Nephron progenitor cell (in vitro differentiated cells): ENCODE measurements at regions not wholly inside any gene's neighbourhood (a gene's known extent, or its start where the extent isn't known, plus 50 kb on each side); places are given as distances from the start of the nearest gene placed in this dataset.

Experiments
- DNase-seq: peaks from one replicate; pipeline ENCODE4 v3.0.0; 2021
- H3K27ac Mint-ChIP-seq: 2 replicates; pipeline ENCODE4 v1.8.0; 2021; ENCODE audit warnings: mild to moderate bottlenecking, moderate library complexity, mixed read lengths
- H3K27me3 Mint-ChIP-seq: 2 replicates; pipeline ENCODE4 v1.8.0; 2021; ENCODE audit warnings: mild to moderate bottlenecking, low read depth, mixed read lengths; ENCODE audit not compliant: poor library complexity
- H3K36me3 Mint-ChIP-seq: 2 replicates; pipeline ENCODE4 v1.8.0; 2021; ENCODE audit warnings: low read depth, mixed read lengths
- H3K4me1 Mint-ChIP-seq: 2 replicates; pipeline ENCODE4 v1.8.0; 2021; ENCODE audit warnings: mixed read lengths
- H3K4me3 Mint-ChIP-seq: 2 replicates; pipeline ENCODE4 v1.8.0; 2021; ENCODE audit warnings: mild to moderate bottlenecking, moderate library complexity, mixed read lengths
- H3K9me3 Mint-ChIP-seq: 2 replicates; pipeline ENCODE4 v1.8.0; 2021; ENCODE audit warnings: mild to moderate bottlenecking, moderate library complexity, mixed read lengths
- TF ChIP-seq, protein P1 (sequence below): fragments of 200-600 bp; sonication (generic); IDR thresholded peaks from 2 replicates; pipeline ENCODE4 v1.5.0; 2021; ENCODE audit warnings: antibody characterized with exemption

DNA sequence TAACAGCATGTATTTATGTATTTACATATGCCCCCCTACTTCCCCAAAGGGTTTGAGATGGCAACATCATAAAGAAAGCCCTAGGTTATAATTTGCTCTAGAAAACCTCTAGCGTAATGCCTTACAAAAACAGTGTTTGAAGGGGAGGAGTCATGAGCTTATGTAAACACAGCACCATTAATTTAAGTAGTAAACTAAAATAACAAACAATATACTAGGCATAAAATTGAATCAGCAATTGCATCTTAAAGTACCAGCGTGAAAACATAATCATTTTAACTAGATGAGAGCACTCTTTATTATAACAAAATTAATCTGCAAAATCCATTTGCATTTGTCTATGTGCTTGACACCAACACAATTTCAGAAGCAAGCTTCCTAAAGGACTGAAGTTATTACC, 507.2 kb upstream of the NRP1 start:
- H3K27me3 Mint-ChIP-seq: peaks cover 4% of the 10 kb centered on the region
- no peak for DNase-seq
- TF ChIP-seq, protein P1, sequence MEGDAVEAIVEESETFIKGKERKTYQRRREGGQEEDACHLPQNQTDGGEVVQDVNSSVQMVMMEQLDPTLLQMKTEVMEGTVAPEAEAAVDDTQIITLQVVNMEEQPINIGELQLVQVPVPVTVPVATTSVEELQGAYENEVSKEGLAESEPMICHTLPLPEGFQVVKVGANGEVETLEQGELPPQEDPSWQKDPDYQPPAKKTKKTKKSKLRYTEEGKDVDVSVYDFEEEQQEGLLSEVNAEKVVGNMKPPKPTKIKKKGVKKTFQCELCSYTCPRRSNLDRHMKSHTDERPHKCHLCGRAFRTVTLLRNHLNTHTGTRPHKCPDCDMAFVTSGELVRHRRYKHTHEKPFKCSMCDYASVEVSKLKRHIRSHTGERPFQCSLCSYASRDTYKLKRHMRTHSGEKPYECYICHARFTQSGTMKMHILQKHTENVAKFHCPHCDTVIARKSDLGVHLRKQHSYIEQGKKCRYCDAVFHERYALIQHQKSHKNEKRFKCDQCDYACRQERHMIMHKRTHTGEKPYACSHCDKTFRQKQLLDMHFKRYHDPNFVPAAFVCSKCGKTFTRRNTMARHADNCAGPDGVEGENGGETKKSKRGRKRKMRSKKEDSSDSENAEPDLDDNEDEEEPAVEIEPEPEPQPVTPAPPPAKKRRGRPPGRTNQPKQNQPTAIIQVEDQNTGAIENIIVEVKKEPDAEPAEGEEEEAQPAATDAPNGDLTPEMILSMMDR: no peak
- H3K4me1 Mint-ChIP-seq: no peaks in the 10 kb centered on the region
- H3K9me3 Mint-ChIP-seq: peaks cover 59% of the 10 kb centered on the region
- H3K27ac Mint-ChIP-seq: no peak overlapping the region
- H3K4me3 Mint-ChIP-seq: no peak overlapping the region
- peaks cover 25% of the 10 kb centered on the region for H3K36me3 Mint-ChIP-seq

DNA sequence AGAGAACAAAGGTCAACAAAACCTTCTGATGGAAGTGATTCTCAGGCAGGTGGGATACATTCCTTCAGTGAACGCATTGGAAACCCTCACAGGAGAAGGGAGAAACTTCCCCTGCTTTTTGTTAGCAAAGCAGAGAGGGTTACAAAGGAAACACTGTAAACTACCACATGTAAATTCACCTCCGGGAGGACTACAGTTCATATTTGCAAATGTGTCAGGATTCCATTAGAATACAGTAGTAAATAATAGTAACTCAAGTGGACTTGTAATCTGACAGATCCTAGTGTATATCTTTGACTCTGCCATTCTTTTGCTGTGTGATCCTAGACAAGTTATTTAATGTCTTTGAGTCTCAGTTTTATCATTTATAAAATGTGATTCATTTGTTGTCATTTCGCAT, 504.3 kb upstream of the NRP1 start:
- TF ChIP-seq, protein P1: no peak
- Mint-ChIP-seq H3K27me3 (no peaks in the 10 kb centered on the region), H3K4me3 (no peak overlapping the region), H3K36me3 (peaks cover 12% of the 10 kb centered on the region), H3K9me3 (peaks cover 34% of the 10 kb centered on the region), H3K4me1 (peaks cover 5% of the 10 kb centered on the region), H3K27ac (no peak overlapping the region)
- DNase-seq: no peak

GRCh38 chr10:33837736-33838135, 503.3 kb upstream of the NRP1 start:
- Mint-ChIP-seq H3K9me3 (peaks cover 24% of the 10 kb centered on the region), H3K27me3 (no peaks in the 10 kb centered on the region), H3K4me3 (no peak overlapping the region), H3K36me3 (peaks cover 4% of the 10 kb centered on the region), H3K4me1 (peaks cover 5% of the 10 kb centered on the region), H3K27ac (no peak overlapping the region)
- DNase-seq: no peak
- TF ChIP-seq, protein P1: no peak

- Mint-ChIP-seq H3K9me3 (peaks cover 24% of the 10 kb centered on the region), H3K36me3 (peaks cover 4% of the 10 kb centered on the region), H3K27me3 (no peaks in the 10 kb centered on the region), H3K4me3 (no peak overlapping the region), H3K4me1 (peaks cover 5% of the 10 kb centered on the region), H3K27ac (no peak overlapping the region)
- TF ChIP-seq, protein P1: no peak
- DNase-seq: no peak
Observed at GRCh38 chr10:33835556-33835955, 501.1 kb upstream of the NRP1 start.

DNA sequence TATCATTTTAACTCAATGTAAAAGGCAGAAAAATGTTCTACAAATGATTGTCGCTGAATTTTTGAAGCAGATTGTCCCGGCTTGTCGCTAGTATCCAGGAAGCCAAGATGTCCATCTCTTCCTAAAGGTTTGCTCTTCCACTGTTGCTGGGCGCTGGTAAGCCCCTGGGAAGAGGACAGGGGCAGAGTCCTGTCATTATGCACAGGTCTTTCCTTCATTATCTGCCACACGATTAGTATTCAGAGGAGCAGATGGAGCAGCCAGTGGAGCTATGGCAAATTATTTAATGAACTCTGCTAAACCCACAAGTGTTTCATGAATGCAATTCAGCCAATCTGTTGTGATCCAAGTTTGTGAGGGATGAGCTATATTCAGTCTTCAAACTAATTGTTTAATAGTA, 499.1 kb upstream of the NRP1 start:
- H3K27me3 Mint-ChIP-seq: no peaks in the 10 kb centered on the region
- H3K36me3 Mint-ChIP-seq: peaks cover 4% of the 10 kb centered on the region
- TF ChIP-seq, protein P1: no peak
- H3K4me1 Mint-ChIP-seq: peaks cover 5% of the 10 kb centered on the region
- no peak for DNase-seq
- H3K27ac Mint-ChIP-seq: no peak overlapping the region
- H3K4me3 Mint-ChIP-seq: no peak overlapping the region
- peaks cover 20% of the 10 kb centered on the region for H3K9me3 Mint-ChIP-seq

DNA sequence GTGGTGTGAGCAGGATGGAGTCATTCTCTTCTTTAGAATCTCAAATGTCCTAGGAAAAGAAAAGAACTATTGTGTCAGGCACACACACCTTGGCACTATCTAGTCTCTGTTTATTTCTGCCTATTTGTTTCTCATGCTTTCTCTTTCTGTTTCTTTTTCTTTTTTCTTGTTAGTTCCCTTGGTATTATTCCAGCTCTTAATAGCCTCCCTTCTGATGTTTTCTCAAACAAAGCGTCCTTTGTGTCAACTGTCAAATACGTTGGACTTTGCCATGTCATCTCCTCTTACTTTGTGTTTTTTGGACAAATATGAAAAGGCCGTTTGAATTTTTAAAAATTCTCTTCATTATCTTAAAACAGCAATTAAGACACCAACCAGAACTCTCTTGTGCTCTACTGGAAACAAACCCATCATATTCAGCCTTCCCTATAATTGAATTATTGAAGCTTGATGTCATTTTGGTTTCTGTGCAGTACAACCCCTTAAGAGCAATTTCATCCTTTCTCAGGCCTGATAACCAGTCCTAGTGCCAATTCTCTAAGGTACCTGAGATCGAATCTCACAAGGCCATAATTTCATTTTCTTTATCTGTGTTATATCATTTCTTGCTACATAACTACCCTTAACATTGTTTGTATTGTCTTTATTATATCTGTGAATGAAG, 497.8 kb upstream of the NRP1 start:
- Mint-ChIP-seq H3K27me3 (no peaks in the 10 kb centered on the region), H3K4me1 (peaks cover 16% of the 10 kb centered on the region), H3K4me3 (no peak overlapping the region), H3K36me3 (peaks cover under 1% of the 10 kb centered on the region), H3K9me3 (peaks cover 9% of the 10 kb centered on the region), H3K27ac (no peak overlapping the region)
- TF ChIP-seq, protein P1: no peak
- DNase-seq: no peak
